ENCODE measurements at regions not wholly inside any gene's neighbourhood (a gene's known extent, or its start where the extent isn't known, plus 50 kb on each side); places are given as distances from the start of the nearest gene placed in this dataset.
A peak's percentile ranks its signal among the peaks of the same experiment; 100 is the strongest.

GRCh38 chr6:144647971-144648651 is 363.0 kb downstream of the UTRN start (continued):
- TF ChIP-seq, protein P1, sequence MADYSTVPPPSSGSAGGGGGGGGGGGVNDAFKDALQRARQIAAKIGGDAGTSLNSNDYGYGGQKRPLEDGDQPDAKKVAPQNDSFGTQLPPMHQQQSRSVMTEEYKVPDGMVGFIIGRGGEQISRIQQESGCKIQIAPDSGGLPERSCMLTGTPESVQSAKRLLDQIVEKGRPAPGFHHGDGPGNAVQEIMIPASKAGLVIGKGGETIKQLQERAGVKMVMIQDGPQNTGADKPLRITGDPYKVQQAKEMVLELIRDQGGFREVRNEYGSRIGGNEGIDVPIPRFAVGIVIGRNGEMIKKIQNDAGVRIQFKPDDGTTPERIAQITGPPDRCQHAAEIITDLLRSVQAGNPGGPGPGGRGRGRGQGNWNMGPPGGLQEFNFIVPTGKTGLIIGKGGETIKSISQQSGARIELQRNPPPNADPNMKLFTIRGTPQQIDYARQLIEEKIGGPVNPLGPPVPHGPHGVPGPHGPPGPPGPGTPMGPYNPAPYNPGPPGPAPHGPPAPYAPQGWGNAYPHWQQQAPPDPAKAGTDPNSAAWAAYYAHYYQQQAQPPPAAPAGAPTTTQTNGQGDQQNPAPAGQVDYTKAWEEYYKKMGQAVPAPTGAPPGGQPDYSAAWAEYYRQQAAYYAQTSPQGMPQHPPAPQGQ (CRISPR knock-in tag; IDR thresholded peaks at IDR 0.05; ENCODE audit: borderline replicate concordance): no peak
- TF ChIP-seq TP53 (CRISPR knock-in tag; conservative IDR thresholded peaks at IDR 0.05) (peak; percentile 83; the same call in 1 of the 2 replicates), POLR2AphosphoS5 (IDR thresholded peaks at IDR 0.05; ENCODE audit: low read depth, low read length) (0 out of 2 replicates have a peak, but pooled peaks have one; percentile 26), ZSCAN9 (CRISPR knock-in tag; IDR thresholded peaks at IDR 0.05; ENCODE audit: borderline replicate concordance) (0 out of 2 replicates have a peak, but pooled peaks have one; percentile 60), JDP2 (CRISPR knock-in tag; IDR thresholded peaks at IDR 0.05; ENCODE audit: borderline replicate concordance) (no peak), ZNF615 (CRISPR knock-in tag; IDR thresholded peaks at IDR 0.05; ENCODE audit: borderline replicate concordance) (no peak), ZEB1 (IDR thresholded peaks at IDR 0.05; ENCODE audit: insufficient replicate concordance, low read depth) (no peak), ZNF564 (CRISPR knock-in tag; IDR thresholded peaks at IDR 0.05) (no peak), HNRNPLL (IDR thresholded peaks at IDR 0.05; ENCODE audit: low read depth, low read length, poor library complexity, severe bottlenecking) (no peak), ZNF274 (CRISPR knock-in tag; IDR thresholded peaks at IDR 0.05) (no peak), ZNF850 (CRISPR knock-in tag; conservative IDR thresholded peaks at IDR 0.05) (no peak), HOXA3 (CRISPR knock-in tag; IDR thresholded peaks at IDR 0.05) (no peak), ZNF749 (CRISPR knock-in tag; IDR thresholded peaks at IDR 0.05; ENCODE audit: borderline replicate concordance) (no peak), RFXAP (CRISPR knock-in tag; IDR thresholded peaks at IDR 0.05; ENCODE audit: borderline replicate concordance) (peak; percentile 41; the same call in 1 of the 2 replicates), PITX1 (CRISPR knock-in tag; IDR thresholded peaks at IDR 0.05) (peak; percentile 82; the same call in 1 of the 2 replicates), NFYC (CRISPR knock-in tag; IDR thresholded peaks at IDR 0.05) (no peak), ZNF737 (CRISPR knock-in tag; IDR thresholded peaks at IDR 0.05; ENCODE audit: borderline replicate concordance) (no peak), ZNF547 (CRISPR knock-in tag; IDR thresholded peaks at IDR 0.05) (no peak)
- TF ChIP-seq, protein P2, sequence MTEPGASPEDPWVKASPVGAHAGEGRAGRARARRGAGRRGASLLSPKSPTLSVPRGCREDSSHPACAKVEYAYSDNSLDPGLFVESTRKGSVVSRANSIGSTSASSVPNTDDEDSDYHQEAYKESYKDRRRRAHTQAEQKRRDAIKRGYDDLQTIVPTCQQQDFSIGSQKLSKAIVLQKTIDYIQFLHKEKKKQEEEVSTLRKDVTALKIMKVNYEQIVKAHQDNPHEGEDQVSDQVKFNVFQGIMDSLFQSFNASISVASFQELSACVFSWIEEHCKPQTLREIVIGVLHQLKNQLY (CRISPR knock-in tag; IDR thresholded peaks at IDR 0.05): 0 out of 2 replicates have a peak, but pooled peaks have one; percentile 17
- TF ChIP-seq, protein P3, sequence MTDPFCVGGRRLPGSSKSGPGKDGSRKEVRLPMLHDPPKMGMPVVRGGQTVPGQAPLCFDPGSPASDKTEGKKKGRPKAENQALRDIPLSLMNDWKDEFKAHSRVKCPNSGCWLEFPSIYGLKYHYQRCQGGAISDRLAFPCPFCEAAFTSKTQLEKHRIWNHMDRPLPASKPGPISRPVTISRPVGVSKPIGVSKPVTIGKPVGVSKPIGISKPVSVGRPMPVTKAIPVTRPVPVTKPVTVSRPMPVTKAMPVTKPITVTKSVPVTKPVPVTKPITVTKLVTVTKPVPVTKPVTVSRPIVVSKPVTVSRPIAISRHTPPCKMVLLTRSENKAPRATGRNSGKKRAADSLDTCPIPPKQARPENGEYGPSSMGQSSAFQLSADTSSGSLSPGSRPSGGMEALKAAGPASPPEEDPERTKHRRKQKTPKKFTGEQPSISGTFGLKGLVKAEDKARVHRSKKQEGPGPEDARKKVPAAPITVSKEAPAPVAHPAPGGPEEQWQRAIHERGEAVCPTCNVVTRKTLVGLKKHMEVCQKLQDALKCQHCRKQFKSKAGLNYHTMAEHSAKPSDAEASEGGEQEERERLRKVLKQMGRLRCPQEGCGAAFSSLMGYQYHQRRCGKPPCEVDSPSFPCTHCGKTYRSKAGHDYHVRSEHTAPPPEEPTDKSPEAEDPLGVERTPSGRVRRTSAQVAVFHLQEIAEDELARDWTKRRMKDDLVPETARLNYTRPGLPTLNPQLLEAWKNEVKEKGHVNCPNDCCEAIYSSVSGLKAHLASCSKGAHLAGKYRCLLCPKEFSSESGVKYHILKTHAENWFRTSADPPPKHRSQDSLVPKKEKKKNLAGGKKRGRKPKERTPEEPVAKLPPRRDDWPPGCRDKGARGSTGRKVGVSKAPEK (CRISPR knock-in tag; IDR thresholded peaks at IDR 0.05; ENCODE audit: borderline replicate concordance): no peak
- TF ChIP-seq, protein P4, sequence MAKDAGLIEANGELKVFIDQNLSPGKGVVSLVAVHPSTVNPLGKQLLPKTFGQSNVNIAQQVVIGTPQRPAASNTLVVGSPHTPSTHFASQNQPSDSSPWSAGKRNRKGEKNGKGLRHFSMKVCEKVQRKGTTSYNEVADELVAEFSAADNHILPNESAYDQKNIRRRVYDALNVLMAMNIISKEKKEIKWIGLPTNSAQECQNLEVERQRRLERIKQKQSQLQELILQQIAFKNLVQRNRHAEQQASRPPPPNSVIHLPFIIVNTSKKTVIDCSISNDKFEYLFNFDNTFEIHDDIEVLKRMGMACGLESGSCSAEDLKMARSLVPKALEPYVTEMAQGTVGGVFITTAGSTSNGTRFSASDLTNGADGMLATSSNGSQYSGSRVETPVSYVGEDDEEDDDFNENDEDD (CRISPR knock-in tag; IDR thresholded peaks at IDR 0.05; ENCODE audit: borderline replicate concordance): no peak
- TF ChIP-seq, protein P5, sequence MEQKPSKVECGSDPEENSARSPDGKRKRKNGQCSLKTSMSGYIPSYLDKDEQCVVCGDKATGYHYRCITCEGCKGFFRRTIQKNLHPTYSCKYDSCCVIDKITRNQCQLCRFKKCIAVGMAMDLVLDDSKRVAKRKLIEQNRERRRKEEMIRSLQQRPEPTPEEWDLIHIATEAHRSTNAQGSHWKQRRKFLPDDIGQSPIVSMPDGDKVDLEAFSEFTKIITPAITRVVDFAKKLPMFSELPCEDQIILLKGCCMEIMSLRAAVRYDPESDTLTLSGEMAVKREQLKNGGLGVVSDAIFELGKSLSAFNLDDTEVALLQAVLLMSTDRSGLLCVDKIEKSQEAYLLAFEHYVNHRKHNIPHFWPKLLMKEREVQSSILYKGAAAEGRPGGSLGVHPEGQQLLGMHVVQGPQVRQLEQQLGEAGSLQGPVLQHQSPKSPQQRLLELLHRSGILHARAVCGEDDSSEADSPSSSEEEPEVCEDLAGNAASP (CRISPR knock-in tag; IDR thresholded peaks at IDR 0.05; ENCODE audit: borderline replicate concordance): no peak; the same call in 1 of the 2 replicates

Measured in HepG2 (cell line).